Testis (tissue), 2 donors: ENCODE measurements at regions not wholly inside any gene's neighbourhood (a gene's known extent, or its start where the extent isn't known, plus 50 kb on each side); places are given as distances from the start of the nearest gene placed in this dataset.

Experiments used
- DNase-seq: peaks from one replicate; pipeline ENCODE4 v3.0.0-alpha.2; 2019
- H3K27ac ChIP-seq, 2 donors: fragments of 200-600 bp; sonication (generic); one replicate each; pipeline ENCODE4 v1.5.1; 2019
- H3K27me3 ChIP-seq: fragments of 200-600 bp; sonication (generic); one replicate; pipeline ENCODE4 v1.5.1; 2019
- H3K36me3 ChIP-seq: fragments of 200-600 bp; sonication (generic); one replicate; pipeline ENCODE4 v1.5.1; 2017; ENCODE audit warnings: low read depth; ENCODE audit errors: missing control alignments
- H3K4me1 ChIP-seq: fragments of 200-600 bp; sonication (generic); one replicate; pipeline ENCODE4 v1.5.1; 2019
- H3K4me3 ChIP-seq, 2 donors: fragments of 200-600 bp; sonication (generic); one replicate each; pipeline ENCODE4 v1.5.1; 2017 to 2019
- H3K9me3 ChIP-seq: fragments of 200-600 bp; sonication (generic); one replicate; pipeline ENCODE4 v1.5.1; 2017
- POLR2A ChIP-seq: fragments of 450-650 bp; IDR thresholded peaks from one replicate; pipeline ENCODE4 v1.6.1; 2017; ENCODE audit warnings: antibody characterized with exemption, mild to moderate bottlenecking, moderate library complexity
- WGBS, 2 donors: methylation state at CpG; one replicate each; pipeline ENCODE4 v1.1.5; 2018; 5-methylcytosine and 5-hydroxymethylcytosine counted together
- intact Hi-C: fragments of 100-400 bp; cut with DNase I; formaldehyde crosslinking; loops from one replicate; pipeline ENCODE4 v1.15.1; 2023; ENCODE audit warnings: low total_unique reads
- TF ChIP-seq, protein P1 (sequence below), 3 experiments: fragments of 450-650 bp in 2 of 3; fragments of 200-600 bp in 1 of 3; sonication (generic) in 1 of 3; IDR thresholded peaks; one replicate each; pipeline ENCODE4 v1.5.1; 2016 to 2019; ENCODE audit warnings: antibody characterized with exemption in 3 of 3, mild to moderate bottlenecking in 2 of 3, moderate library complexity in 1 of 3

DNA sequence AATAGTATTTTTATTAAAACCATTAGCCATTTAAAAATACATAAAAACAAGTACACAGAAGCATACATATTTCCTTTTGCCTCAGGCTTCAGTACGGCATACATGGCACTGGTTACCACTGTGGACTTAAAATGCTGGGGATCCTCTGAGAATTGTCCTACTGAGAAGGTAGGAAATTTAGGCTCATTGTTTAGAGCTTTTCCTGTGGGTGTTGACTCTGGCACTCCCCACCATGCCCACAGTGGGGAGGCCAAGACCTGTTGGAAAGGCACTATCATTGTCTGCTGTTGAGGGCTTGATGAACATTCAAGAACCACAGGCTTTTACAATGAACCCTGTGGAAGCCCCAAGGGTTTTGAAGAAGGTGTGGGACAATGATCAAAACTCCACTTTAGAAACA, 473.4 kb downstream of the BTBD3 start:
- DNase-seq = no peak
- Histone ChIP-seq H3K27me3 (no peaks in the 10 kb centered on the region), H3K4me1 (no peaks in the 10 kb centered on the region), H3K4me3 (no peak overlapping the region), H3K9me3 (no peaks in the 10 kb centered on the region), H3K27ac (no peak overlapping the region), H3K36me3 (no peaks in the 10 kb centered on the region)
- TF ChIP-seq, protein P1, sequence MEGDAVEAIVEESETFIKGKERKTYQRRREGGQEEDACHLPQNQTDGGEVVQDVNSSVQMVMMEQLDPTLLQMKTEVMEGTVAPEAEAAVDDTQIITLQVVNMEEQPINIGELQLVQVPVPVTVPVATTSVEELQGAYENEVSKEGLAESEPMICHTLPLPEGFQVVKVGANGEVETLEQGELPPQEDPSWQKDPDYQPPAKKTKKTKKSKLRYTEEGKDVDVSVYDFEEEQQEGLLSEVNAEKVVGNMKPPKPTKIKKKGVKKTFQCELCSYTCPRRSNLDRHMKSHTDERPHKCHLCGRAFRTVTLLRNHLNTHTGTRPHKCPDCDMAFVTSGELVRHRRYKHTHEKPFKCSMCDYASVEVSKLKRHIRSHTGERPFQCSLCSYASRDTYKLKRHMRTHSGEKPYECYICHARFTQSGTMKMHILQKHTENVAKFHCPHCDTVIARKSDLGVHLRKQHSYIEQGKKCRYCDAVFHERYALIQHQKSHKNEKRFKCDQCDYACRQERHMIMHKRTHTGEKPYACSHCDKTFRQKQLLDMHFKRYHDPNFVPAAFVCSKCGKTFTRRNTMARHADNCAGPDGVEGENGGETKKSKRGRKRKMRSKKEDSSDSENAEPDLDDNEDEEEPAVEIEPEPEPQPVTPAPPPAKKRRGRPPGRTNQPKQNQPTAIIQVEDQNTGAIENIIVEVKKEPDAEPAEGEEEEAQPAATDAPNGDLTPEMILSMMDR (IDR thresholded peaks at IDR 0.05) = no peak
- no peak for TF ChIP-seq POLR2A
- 87 to 94% methylated on average over 1 of the region's 1 CpG for WGBS, 2 donors
- intact Hi-C loops = no loop called here

DNA sequence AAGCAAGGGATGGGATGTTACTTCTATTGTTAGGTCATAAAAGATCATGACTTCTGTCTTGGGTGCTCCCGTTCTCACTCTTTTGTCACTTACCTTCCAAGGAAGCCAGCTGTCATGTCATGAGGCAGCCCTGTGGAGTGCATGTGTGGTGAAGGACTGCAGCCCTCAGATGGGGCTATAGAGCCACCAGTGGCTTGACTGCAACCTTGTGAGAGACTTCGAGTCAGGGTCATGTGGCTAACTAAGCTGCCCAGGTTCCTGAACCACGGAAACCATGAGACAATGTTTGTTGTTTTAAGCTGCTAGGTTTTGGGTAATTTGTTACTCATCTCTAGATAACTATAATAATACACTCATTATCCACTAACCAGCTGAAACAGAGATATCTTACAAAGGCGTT, 477.1 kb downstream of the BTBD3 start:
- Histone ChIP-seq H3K9me3 (no peaks in the 10 kb centered on the region), H3K36me3 (no peaks in the 10 kb centered on the region), H3K4me3 (no peak overlapping the region), H3K27me3 (no peaks in the 10 kb centered on the region), H3K27ac (no peak overlapping the region), H3K4me1 (no peaks in the 10 kb centered on the region)
- DNase-seq = no peak
- 29 to 55% methylated on average over 3 to 4 of the region's 4 CpGs for WGBS, 2 donors
- intact Hi-C loops = no loop called here
- no peak for TF ChIP-seq POLR2A
- TF ChIP-seq, protein P1 (IDR thresholded peaks at IDR 0.05) = no peak

DNA sequence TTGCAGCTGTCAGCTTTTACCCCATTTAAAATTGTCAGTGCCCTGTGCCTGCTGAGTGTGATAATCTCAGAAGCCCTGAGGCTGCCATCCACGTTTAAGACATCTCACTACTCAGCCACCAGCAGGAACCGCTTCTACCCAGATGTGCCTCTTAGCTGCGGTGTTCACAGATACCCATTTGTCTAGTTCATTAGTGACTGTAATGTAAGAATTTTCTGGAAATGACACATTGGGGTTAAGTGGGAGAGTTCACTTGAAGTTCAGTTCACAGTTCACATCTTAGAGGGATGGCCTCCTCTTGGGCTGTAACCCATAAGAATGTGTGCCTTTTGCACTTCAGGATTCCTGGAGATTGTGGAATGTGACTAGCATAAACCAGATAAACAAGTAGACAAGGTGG, 477.7 kb downstream of the BTBD3 start:
- Histone ChIP-seq H3K4me1 (no peaks in the 10 kb centered on the region), H3K9me3 (no peaks in the 10 kb centered on the region), H3K27me3 (no peaks in the 10 kb centered on the region), H3K4me3 (no peak overlapping the region), H3K36me3 (no peaks in the 10 kb centered on the region), H3K27ac (no peak overlapping the region)
- WGBS, 2 donors = 63 to 93% methylated on average over 3 of the region's 3 CpGs
- intact Hi-C loops = no loop called here
- DNase-seq = no peak
- TF ChIP-seq POLR2A = no peak
- TF ChIP-seq, protein P1 (IDR thresholded peaks at IDR 0.05) = no peak

DNA sequence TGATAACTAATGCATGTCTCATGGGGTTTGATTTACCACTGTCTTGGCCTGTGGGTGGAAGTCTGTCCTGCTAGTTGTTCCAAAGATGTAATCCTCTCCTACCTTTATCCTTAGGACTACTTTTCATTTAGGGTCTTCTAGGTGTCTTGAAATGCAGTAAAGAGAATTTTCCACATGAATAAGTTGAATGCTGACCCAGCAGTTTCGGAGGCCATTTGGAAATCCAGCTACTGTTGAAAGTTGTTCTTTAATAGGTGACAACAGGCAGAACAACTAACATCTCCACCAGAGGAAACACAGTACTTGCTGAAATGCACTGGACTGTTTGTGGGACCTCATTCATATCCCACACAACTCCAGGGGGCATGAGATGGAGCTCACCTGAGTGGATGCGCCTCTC, 478.1 kb downstream of the BTBD3 start:
- DNase-seq = no peak
- Histone ChIP-seq H3K27me3 (no peaks in the 10 kb centered on the region), H3K4me1 (no peaks in the 10 kb centered on the region), H3K27ac (no peak overlapping the region), H3K4me3 (no peak overlapping the region), H3K36me3 (no peaks in the 10 kb centered on the region), H3K9me3 (no peaks in the 10 kb centered on the region)
- TF ChIP-seq, protein P1 (IDR thresholded peaks at IDR 0.05) = no peak
- intact Hi-C loops = no loop called here
- WGBS, 2 donors = 95 to 100% methylated on average over 2 of the region's 2 CpGs

DNA sequence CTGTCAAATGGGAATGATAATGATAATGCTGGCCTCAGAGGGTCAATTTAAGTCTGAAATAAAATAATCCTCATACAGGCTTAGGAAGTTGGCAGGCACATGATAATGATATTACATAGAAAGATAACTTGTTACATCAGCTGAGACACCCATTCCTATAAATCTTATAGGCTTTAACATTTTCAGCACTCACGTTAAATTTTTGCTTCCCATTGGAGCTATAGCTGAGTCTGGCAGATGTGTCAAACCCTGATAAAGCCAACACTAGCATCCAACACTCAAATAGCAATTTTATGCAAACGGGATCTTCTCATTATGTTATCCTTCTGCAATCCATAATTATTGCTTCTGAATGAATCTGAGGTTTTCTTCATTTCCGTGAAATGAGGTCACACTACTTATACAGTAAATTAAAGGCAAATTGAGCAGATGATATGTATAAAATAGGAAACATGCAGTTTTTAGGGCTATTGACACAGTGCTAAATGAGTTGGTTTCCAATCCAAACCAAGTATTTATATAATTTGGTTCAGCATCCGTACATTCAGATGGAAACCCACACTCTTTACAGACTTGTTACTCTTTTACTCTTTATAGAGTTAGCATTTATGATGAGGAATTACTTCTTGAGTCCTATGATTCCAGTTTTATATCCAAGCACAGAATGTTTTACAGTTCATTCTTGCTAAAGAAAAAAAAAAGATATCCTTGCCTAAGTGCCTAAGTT, 481.6 kb downstream of the BTBD3 start:
- H3K36me3 ChIP-seq = no peaks in the 10 kb centered on the region
- no peaks in the 10 kb centered on the region for H3K9me3 ChIP-seq
- H3K27ac ChIP-seq = no peak overlapping the region
- intact Hi-C loops = no loop called here
- H3K4me1 ChIP-seq = no peaks in the 10 kb centered on the region
- 81 to 85% methylated on average over 4 of the region's 4 CpGs for WGBS, 2 donors
- no peak overlapping the region for H3K4me3 ChIP-seq
- no peak for DNase-seq
- H3K27me3 ChIP-seq = no peaks in the 10 kb centered on the region
- TF ChIP-seq, protein P1 (IDR thresholded peaks at IDR 0.05) = no peak
- TF ChIP-seq POLR2A = no peak
